CD4-positive, alpha-beta T cell (primary cell): ENCODE measurements at regions not wholly inside any gene's neighbourhood (a gene's known extent, or its start where the extent isn't known, plus 50 kb on each side); places are given as distances from the start of the nearest gene placed in this dataset.

Experiments
- ATAC-seq: fragments of 200-7000 bp; cut with Tn5 transposase; one replicate; pipeline ENCODE4 v1.10.0; 2022; ENCODE audit warnings: mild to moderate bottlenecking; ENCODE audit not compliant: poor library complexity
- CTCF ChIA-PET: fragments of 350-600 bp; sonication (Branson Sonifier 250); formaldehyde crosslinking; loops from one replicate; lab custom pipeline; 2021; ENCODE audit warnings: antibody characterized with exemption, inconsistent platforms; lab: Charles Lee
- POLR2A ChIA-PET: fragments of 350-600 bp; sonication (Branson Sonifier 250); formaldehyde crosslinking; loops from one replicate; lab custom pipeline; 2021; ENCODE audit warnings: antibody characterized with exemption, inconsistent platforms; lab: Charles Lee
- DNase-seq, 14 experiments: peaks; one replicate each; pipeline ENCODE4 v3.0.0-alpha.2; 2013 to 2020; ENCODE audit warnings: mixed read lengths in 2 of 14
- H3K27ac ChIP-seq, 2 donors: one replicate each; pipeline versions ENCODE4 v1.5.1 to v1.7.0; 2013; ENCODE audit warnings: low read length in 2 of 2, low read depth in 1 of 2, mild to moderate bottlenecking in 1 of 2
- H3K27me3 ChIP-seq, 2 experiments: 1 replicate in 1 of 2; 2 replicates in 1 of 2; pipeline versions ENCODE4 v1.6.1 to v1.7.0; 2013; ENCODE audit warnings: low read length in 2 of 2, control low read depth in 1 of 2, mild to moderate bottlenecking in 1 of 2, moderate library complexity in 1 of 2; ENCODE audit not compliant: insufficient read depth in 2 of 2, control insufficient read depth in 1 of 2
- H3K36me3 ChIP-seq: one replicate; pipeline ENCODE4 v1.6.1; 2013; ENCODE audit warnings: low read length, control low read depth; ENCODE audit not compliant: insufficient read depth
- H3K4me1 ChIP-seq: one replicate; pipeline ENCODE4 v1.6.1; 2013; ENCODE audit warnings: low read length, control low read depth; ENCODE audit not compliant: insufficient read depth
- H3K4me3 ChIP-seq: one replicate; pipeline ENCODE4 v1.5.1; 2013; ENCODE audit warnings: mild to moderate bottlenecking, low read length, moderate library complexity
- H3K9me3 ChIP-seq, 2 experiments: 1 replicate in 1 of 2; 2 replicates in 1 of 2; pipeline versions ENCODE4 v1.6.1 to v1.7.0; 2013; ENCODE audit warnings: low read length in 2 of 2, mild to moderate bottlenecking in 2 of 2, control low read depth in 1 of 2, moderate library complexity in 1 of 2; ENCODE audit not compliant: control insufficient read depth in 1 of 2, insufficient read depth in 1 of 2
- H3K27ac Mint-ChIP-seq: one replicate; pipeline ENCODE4 v1.8.0; 2020; ENCODE audit warnings: mixed read lengths
- H3K27me3 Mint-ChIP-seq: one replicate; pipeline ENCODE4 v1.8.0; 2021; ENCODE audit warnings: mixed read lengths
- H3K36me3 Mint-ChIP-seq: one replicate; pipeline ENCODE4 v1.8.0; 2021; ENCODE audit warnings: low read depth, mixed read lengths
- H3K4me1 Mint-ChIP-seq: one replicate; pipeline ENCODE4 v1.8.0; 2021; ENCODE audit warnings: low read depth, mixed read lengths
- H3K4me3 Mint-ChIP-seq: one replicate; pipeline ENCODE4 v1.8.0; 2020; ENCODE audit warnings: mild to moderate bottlenecking, mixed read lengths
- H3K9me3 Mint-ChIP-seq: one replicate; pipeline ENCODE4 v1.8.0; 2020; ENCODE audit warnings: mixed read lengths
- intact Hi-C, 2 experiments: fragments of 100-400 bp; cut with DNase I in 1 of 2; cut with micrococcal nuclease in 1 of 2; formaldehyde crosslinking; loops; one replicate each; pipeline versions ENCODE4 v1.15.1 to v1.9.0; 2023 to 2025; cut with DNase I, micrococcal nuclease
- TF ChIP-seq, protein P1 (sequence below): fragments of 200-600 bp; IDR thresholded peaks from one replicate; pipeline ENCODE4 v1.8.0; 2022; ENCODE audit warnings: antibody characterized with exemption, mild to moderate bottlenecking

- Mint-ChIP-seq H3K9me3 (peaks cover 19% of the 10 kb centered on the region), H3K36me3 (no peaks in the 10 kb centered on the region), H3K27ac (no peak overlapping the region), H3K27me3 (no peaks in the 10 kb centered on the region), H3K4me1 (no peaks in the 10 kb centered on the region), H3K4me3 (no peak overlapping the region)
- ATAC-seq = no peak
- TF ChIP-seq, protein P1, sequence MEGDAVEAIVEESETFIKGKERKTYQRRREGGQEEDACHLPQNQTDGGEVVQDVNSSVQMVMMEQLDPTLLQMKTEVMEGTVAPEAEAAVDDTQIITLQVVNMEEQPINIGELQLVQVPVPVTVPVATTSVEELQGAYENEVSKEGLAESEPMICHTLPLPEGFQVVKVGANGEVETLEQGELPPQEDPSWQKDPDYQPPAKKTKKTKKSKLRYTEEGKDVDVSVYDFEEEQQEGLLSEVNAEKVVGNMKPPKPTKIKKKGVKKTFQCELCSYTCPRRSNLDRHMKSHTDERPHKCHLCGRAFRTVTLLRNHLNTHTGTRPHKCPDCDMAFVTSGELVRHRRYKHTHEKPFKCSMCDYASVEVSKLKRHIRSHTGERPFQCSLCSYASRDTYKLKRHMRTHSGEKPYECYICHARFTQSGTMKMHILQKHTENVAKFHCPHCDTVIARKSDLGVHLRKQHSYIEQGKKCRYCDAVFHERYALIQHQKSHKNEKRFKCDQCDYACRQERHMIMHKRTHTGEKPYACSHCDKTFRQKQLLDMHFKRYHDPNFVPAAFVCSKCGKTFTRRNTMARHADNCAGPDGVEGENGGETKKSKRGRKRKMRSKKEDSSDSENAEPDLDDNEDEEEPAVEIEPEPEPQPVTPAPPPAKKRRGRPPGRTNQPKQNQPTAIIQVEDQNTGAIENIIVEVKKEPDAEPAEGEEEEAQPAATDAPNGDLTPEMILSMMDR = no peak
- intact Hi-C loops = no loop called here
- ChIA-PET CTCF (no interaction called here), POLR2A (no interaction called here)
- no peak overlapping the region for H3K4me3 ChIP-seq
- H3K9me3 ChIP-seq = peaks cover 0 to 3% of the 10 kb centered on the region in 2 experiments
- H3K27me3 ChIP-seq = no peaks in the 10 kb centered on the region
- no peak for DNase-seq
- H3K27ac ChIP-seq = no peak overlapping the region
- H3K36me3 ChIP-seq = no peaks in the 10 kb centered on the region
- no peaks in the 10 kb centered on the region for H3K4me1 ChIP-seq
Measured at GRCh38 chr7:136513744-136514143, 354.7 kb upstream of the CHRM2 start.

GRCh38 chr7:136509466-136509865 lies 359.0 kb upstream of the CHRM2 start:
- Histone ChIP-seq H3K36me3 (no peaks in the 10 kb centered on the region), H3K4me3 (no peak overlapping the region), H3K27ac (no peak overlapping the region), H3K9me3 (peaks cover 0 to 3% of the 10 kb centered on the region in 2 experiments), H3K4me1 (no peaks in the 10 kb centered on the region), H3K27me3 (no peaks in the 10 kb centered on the region)
- no peak overlapping the region for H3K27ac Mint-ChIP-seq
- intact Hi-C loops = no loop called here
- DNase-seq (no peak), ATAC-seq (no peak)
- H3K4me1 Mint-ChIP-seq = no peaks in the 10 kb centered on the region
- peaks cover 21% of the 10 kb centered on the region for H3K9me3 Mint-ChIP-seq
- H3K36me3 Mint-ChIP-seq = no peaks in the 10 kb centered on the region
- H3K27me3 Mint-ChIP-seq = no peaks in the 10 kb centered on the region
- TF ChIP-seq, protein P1 = no peak
- POLR2A ChIA-PET = no interaction called here
- CTCF ChIA-PET = no interaction called here
- H3K4me3 Mint-ChIP-seq = no peak overlapping the region

- ChIA-PET CTCF (no interaction called here), POLR2A (no interaction called here)
- Mint-ChIP-seq H3K4me1 (no peaks in the 10 kb centered on the region), H3K27me3 (no peaks in the 10 kb centered on the region), H3K4me3 (no peak overlapping the region), H3K36me3 (no peaks in the 10 kb centered on the region), H3K9me3 (peaks cover 5% of the 10 kb centered on the region), H3K27ac (no peak overlapping the region)
- ATAC-seq (no peak), DNase-seq (no peak)
- Histone ChIP-seq H3K4me1 (no peaks in the 10 kb centered on the region), H3K4me3 (no peak overlapping the region), H3K27me3 (no peaks in the 10 kb centered on the region), H3K9me3 (peaks cover 0 to 3% of the 10 kb centered on the region in 2 experiments), H3K36me3 (no peaks in the 10 kb centered on the region), H3K27ac (no peak overlapping the region)
- intact Hi-C loops = no loop called here
- TF ChIP-seq, protein P1 = no peak
Measured at GRCh38 chr7:136502162-136502561, 366.3 kb upstream of the CHRM2 start.
